Fibroblast of mammary gland (primary cell): ENCODE measurements at regions not wholly inside any gene's neighbourhood (a gene's known extent, or its start where the extent isn't known, plus 50 kb on each side); places are given as distances from the start of the nearest gene placed in this dataset.

Experiments used
- DNase-seq: peaks from one replicate; pipeline ENCODE4 v3.0.0-alpha.2; 2010; ENCODE audit warnings: low read depth
- H3K4me3 ChIP-seq: 2 replicates; pipeline ENCODE4 v1.5.1; 2011; ENCODE audit warnings: low read depth, mild to moderate bottlenecking, low read length, moderate library complexity; ENCODE audit not compliant: control insufficient read depth
- TF ChIP-seq, protein P1 (sequence below): conservative IDR thresholded peaks from 2 replicates; pipeline ENCODE4 v1.5.1; 2011; ENCODE audit warnings: low read depth, low read length, inconsistent platforms; ENCODE audit not compliant: control insufficient read depth, insufficient read depth

DNA sequence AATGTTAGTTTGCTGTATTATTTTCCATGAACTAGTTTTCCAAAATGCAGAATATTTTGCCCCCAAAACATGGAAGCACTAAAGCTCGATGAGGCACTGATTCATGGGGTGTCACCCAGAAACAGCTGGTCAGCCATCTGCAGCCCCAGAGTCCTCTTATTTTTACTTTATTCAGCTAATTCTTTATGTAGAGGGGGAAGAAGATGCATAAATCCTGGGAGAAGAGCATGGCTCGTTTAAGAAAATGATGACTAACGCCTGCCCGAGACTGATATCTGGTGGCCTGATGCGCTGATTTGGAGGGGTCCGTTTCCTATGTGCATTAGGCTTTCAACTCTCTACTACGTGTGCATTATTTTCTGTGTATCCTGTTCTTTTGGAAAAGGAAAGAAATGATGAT, 390.3 kb upstream of the MEF2C start:
- no peak for DNase-seq
- TF ChIP-seq, protein P1, sequence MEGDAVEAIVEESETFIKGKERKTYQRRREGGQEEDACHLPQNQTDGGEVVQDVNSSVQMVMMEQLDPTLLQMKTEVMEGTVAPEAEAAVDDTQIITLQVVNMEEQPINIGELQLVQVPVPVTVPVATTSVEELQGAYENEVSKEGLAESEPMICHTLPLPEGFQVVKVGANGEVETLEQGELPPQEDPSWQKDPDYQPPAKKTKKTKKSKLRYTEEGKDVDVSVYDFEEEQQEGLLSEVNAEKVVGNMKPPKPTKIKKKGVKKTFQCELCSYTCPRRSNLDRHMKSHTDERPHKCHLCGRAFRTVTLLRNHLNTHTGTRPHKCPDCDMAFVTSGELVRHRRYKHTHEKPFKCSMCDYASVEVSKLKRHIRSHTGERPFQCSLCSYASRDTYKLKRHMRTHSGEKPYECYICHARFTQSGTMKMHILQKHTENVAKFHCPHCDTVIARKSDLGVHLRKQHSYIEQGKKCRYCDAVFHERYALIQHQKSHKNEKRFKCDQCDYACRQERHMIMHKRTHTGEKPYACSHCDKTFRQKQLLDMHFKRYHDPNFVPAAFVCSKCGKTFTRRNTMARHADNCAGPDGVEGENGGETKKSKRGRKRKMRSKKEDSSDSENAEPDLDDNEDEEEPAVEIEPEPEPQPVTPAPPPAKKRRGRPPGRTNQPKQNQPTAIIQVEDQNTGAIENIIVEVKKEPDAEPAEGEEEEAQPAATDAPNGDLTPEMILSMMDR: no peak

GRCh38 chr5:89270901-89271300, 387.9 kb upstream of the MEF2C start:
- H3K4me3 ChIP-seq: no peak overlapping the region
- DNase-seq: no peak
- TF ChIP-seq, protein P1: no peak

More for the DNA sequence above, 390.3 kb upstream of the MEF2C start:
- no peak overlapping the region for H3K4me3 ChIP-seq

GRCh38 chr5:89269721-89270120, 386.7 kb upstream of the MEF2C start:
- no peak for DNase-seq
- no peak overlapping the region for H3K4me3 ChIP-seq
- TF ChIP-seq, protein P1: no peak

- TF ChIP-seq, protein P1: no peak
- H3K4me3 ChIP-seq: no peak overlapping the region
Measured at GRCh38 chr5:89268460-89268859, 385.5 kb upstream of the MEF2C start.

GRCh38 chr5:89267788-89268187, 384.8 kb upstream of the MEF2C start:
- H3K4me3 ChIP-seq: no peak overlapping the region
- TF ChIP-seq, protein P1: no peak
- no peak for DNase-seq

More at GRCh38 chr5:89268460-89268859, 385.5 kb upstream of the MEF2C start:
- DNase-seq: no peak

DNA sequence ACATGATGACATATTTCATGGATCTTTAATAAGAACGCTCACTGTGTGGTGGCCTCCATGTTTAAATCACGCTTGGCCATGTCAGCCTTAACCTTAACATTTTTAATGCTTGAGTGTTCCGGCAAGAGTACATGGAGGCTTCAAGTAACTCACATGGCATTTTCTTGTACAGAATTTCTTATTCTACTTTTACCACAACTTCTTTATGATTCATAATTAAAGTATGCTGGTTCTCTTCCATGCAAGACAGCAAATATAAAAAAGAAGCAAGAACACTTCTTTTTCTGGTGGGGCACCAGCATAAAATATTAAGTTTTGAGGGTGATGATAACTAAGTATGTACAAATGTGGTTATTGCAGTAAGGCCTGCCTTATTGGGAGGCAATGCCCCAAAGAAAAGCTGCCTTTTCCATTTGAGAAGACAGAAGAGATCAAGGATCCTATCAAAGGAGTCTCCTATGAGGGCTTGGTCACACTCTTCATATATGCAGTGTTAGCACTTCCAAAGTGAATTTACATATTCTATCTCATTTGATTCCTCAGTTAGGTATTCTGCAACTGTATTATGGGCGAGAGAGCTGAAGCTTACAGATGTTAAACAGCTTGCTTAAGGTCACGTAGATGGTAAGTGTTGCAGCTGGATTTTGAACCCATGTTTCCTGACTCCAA, 382.7 kb upstream of the MEF2C start:
- H3K4me3 ChIP-seq: no peak overlapping the region
- DNase-seq: peak; percentile 84
- TF ChIP-seq, protein P1: no peak

DNA sequence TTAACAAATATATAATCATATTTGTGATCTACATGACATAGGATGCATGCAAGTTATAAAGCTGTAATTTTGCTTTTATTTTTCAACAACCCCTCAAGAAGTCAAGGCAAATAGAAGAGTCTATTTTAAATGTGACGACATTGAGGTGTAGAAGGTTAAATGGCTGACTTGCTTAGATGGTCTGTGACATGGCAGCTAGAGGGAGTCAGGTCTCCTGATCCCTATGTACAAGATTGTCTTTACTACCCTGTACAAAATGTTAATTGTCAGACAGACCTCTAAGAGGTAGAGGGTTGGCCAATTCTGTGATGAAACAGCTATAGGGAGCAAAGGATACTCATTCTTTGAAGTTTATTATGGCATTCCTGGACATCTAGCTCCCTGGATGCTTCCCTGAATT, 380.9 kb upstream of the MEF2C start:
- TF ChIP-seq, protein P1: no peak
- no peak for DNase-seq
- H3K4me3 ChIP-seq: no peak overlapping the region
